ENCODE measurements at regions not wholly inside any gene's neighbourhood (a gene's known extent, or its start where the extent isn't known, plus 50 kb on each side); places are given as distances from the start of the nearest gene placed in this dataset.

DNA sequence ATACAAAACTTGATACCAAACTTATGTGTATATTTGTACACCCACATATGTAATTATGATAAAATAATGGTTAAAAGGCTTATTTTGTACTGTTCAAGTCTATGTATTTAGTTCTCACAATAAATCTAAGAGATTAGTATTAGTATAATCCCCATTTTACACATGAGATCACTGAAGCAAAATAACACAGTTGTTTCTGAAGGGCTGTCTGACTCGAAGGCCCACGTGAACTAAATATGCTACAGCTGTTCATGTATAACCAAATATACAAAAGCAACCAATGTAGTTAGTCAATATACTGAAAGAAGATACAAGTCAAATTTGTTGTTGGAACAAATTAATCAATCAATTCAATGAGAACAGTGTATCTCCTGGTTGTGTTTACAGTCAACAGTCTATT, 959.2 kb downstream of the EPHA7 start:
- Histone ChIP-seq H3K4me3 (ENCODE audit: control insufficient read depth in 1 of 7, extremely low read depth in 1 of 7, insufficient read depth in 4 of 7, low read depth in 2 of 7, low read length in 6 of 7) (no peak overlapping the region), H3K27ac (ENCODE audit: insufficient read depth in 1 of 2, low read depth in 1 of 2, low read length in 2 of 2, poor library complexity in 1 of 2, severe bottlenecking in 2 of 2) (no peak overlapping the region), H3K4me1 (ENCODE audit: control extremely low read depth in 1 of 4, control insufficient read depth in 4 of 4, insufficient read depth in 4 of 4, low read length in 3 of 4) (no peaks in the 10 kb centered on the region), H3K36me3 (ENCODE audit: control insufficient read depth in 4 of 4, insufficient read depth in 4 of 4, low read length in 3 of 4) (no peaks in the 10 kb centered on the region), H3K27me3 (replicated peaks in 2 of 5; ENCODE audit: control insufficient read depth in 4 of 5, insufficient read depth in 5 of 5, low read length in 4 of 5) (no peaks in the 10 kb centered on the region), H3K9me3 (ENCODE audit: control extremely low read depth in 1 of 5, control insufficient read depth in 4 of 5, insufficient read depth in 2 of 5, low read depth in 1 of 5, low read length in 4 of 5) (no peaks in the 10 kb centered on the region)
- POLR2A ChIA-PET: no interaction called here
- DNase-seq: no peak
- WGBS (ENCODE audit: insufficient coverage): no CpG with 5 or more reads among the region's 2 CpGs
- CTCF ChIA-PET: no interaction called here

GRCh38 chr6:92459606-92460005, 959.8 kb downstream of the EPHA7 start:
- H3K27ac ChIP-seq (ENCODE audit: insufficient read depth in 1 of 2, low read depth in 1 of 2, low read length in 2 of 2, poor library complexity in 1 of 2, severe bottlenecking in 2 of 2): no peak overlapping the region
- WGBS (ENCODE audit: insufficient coverage): no CpG with 5 or more reads among the region's 1 CpG
- H3K27me3 ChIP-seq (replicated peaks in 2 of 5; ENCODE audit: control insufficient read depth in 4 of 5, insufficient read depth in 5 of 5, low read length in 4 of 5): no peaks in the 10 kb centered on the region
- no peak overlapping the region for H3K4me3 ChIP-seq (ENCODE audit: control insufficient read depth in 1 of 7, extremely low read depth in 1 of 7, insufficient read depth in 4 of 7, low read depth in 2 of 7, low read length in 6 of 7)
- ChIA-PET CTCF (no interaction called here), POLR2A (no interaction called here)
- no peak for DNase-seq
- H3K4me1 ChIP-seq (ENCODE audit: control extremely low read depth in 1 of 4, control insufficient read depth in 4 of 4, insufficient read depth in 4 of 4, low read length in 3 of 4): no peaks in the 10 kb centered on the region
- H3K9me3 ChIP-seq (ENCODE audit: control extremely low read depth in 1 of 5, control insufficient read depth in 4 of 5, insufficient read depth in 2 of 5, low read depth in 1 of 5, low read length in 4 of 5): no peaks in the 10 kb centered on the region
- no peaks in the 10 kb centered on the region for H3K36me3 ChIP-seq (ENCODE audit: control insufficient read depth in 4 of 4, insufficient read depth in 4 of 4, low read length in 3 of 4)

GRCh38 chr6:92446052-92446451, 973.3 kb downstream of the EPHA7 start:
- Histone ChIP-seq H3K27me3 (replicated peaks in 2 of 5; ENCODE audit: control insufficient read depth in 4 of 5, insufficient read depth in 5 of 5, low read length in 4 of 5) (no peaks in the 10 kb centered on the region), H3K4me1 (ENCODE audit: control extremely low read depth in 1 of 4, control insufficient read depth in 4 of 4, insufficient read depth in 4 of 4, low read length in 3 of 4) (no peaks in the 10 kb centered on the region), H3K4me3 (ENCODE audit: control insufficient read depth in 1 of 7, extremely low read depth in 1 of 7, insufficient read depth in 4 of 7, low read depth in 2 of 7, low read length in 6 of 7) (no peak overlapping the region), H3K36me3 (ENCODE audit: control insufficient read depth in 4 of 4, insufficient read depth in 4 of 4, low read length in 3 of 4) (no peaks in the 10 kb centered on the region), H3K9me3 (ENCODE audit: control extremely low read depth in 1 of 5, control insufficient read depth in 4 of 5, insufficient read depth in 2 of 5, low read depth in 1 of 5, low read length in 4 of 5) (no peaks in the 10 kb centered on the region), H3K27ac (ENCODE audit: insufficient read depth in 1 of 2, low read depth in 1 of 2, low read length in 2 of 2, poor library complexity in 1 of 2, severe bottlenecking in 2 of 2) (no peak overlapping the region)
- no CpG with 5 or more reads among the region's 3 CpGs for WGBS (ENCODE audit: insufficient coverage)
- ChIA-PET CTCF (no interaction called here), POLR2A (no interaction called here)
- DNase-seq: no peak

DNA sequence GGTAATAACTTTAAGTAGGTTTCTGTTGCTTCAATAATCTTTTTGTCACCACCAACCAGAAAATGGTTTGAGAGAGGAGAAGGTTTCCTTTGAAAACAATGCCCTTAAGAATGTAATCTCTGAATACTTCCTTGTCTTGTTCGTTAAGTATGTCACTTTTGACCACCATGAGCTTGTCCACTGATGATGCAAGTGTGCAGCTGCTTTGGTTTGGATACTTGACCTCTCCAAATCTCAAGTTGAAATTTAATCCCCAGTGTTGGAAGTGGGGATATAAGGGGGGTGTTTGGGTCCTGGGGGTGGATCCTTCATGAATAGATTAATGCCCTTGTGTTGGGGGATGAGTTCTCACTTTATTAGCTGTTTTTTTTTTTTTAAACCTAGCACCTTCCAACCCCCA, 985.4 kb downstream of the EPHA7 start:
- Histone ChIP-seq H3K27ac (ENCODE audit: insufficient read depth in 1 of 2, low read depth in 1 of 2, low read length in 2 of 2, poor library complexity in 1 of 2, severe bottlenecking in 2 of 2) (no peak overlapping the region), H3K4me1 (ENCODE audit: control extremely low read depth in 1 of 4, control insufficient read depth in 4 of 4, insufficient read depth in 4 of 4, low read length in 3 of 4) (no peaks in the 10 kb centered on the region), H3K36me3 (ENCODE audit: control insufficient read depth in 4 of 4, insufficient read depth in 4 of 4, low read length in 3 of 4) (no peaks in the 10 kb centered on the region), H3K9me3 (ENCODE audit: control extremely low read depth in 1 of 5, control insufficient read depth in 4 of 5, insufficient read depth in 2 of 5, low read depth in 1 of 5, low read length in 4 of 5) (no peaks in the 10 kb centered on the region), H3K27me3 (replicated peaks in 2 of 5; ENCODE audit: control insufficient read depth in 4 of 5, insufficient read depth in 5 of 5, low read length in 4 of 5) (no peaks in the 10 kb centered on the region), H3K4me3 (ENCODE audit: control insufficient read depth in 1 of 7, extremely low read depth in 1 of 7, insufficient read depth in 4 of 7, low read depth in 2 of 7, low read length in 6 of 7) (no peak overlapping the region)
- ChIA-PET POLR2A (no interaction called here), CTCF (no interaction called here)
- DNase-seq: no peak
- 100% methylated on average over 1 of the region's 1 CpG for WGBS (ENCODE audit: insufficient coverage)

DNA sequence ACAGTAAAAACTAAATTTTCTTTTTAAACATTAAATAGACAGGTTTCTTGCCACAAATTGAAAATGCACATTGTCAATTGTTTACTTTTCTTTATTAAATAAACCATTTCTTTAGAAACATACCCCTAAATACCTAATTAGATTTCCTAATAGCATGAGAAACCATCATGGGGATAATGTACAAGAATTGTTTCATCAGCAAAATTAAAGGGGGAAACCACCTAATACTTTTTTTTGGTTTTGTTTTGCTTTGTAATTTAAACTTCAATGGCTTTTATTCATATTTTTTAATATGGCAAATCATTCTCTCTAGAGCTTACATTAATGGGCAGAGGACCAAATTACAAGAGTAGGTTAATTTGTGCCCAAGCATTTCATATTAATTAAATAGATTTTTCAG, 987.9 kb downstream of the EPHA7 start:
- DNase-seq: no peak
- Histone ChIP-seq H3K9me3 (ENCODE audit: control extremely low read depth in 1 of 5, control insufficient read depth in 4 of 5, insufficient read depth in 2 of 5, low read depth in 1 of 5, low read length in 4 of 5) (no peaks in the 10 kb centered on the region), H3K36me3 (ENCODE audit: control insufficient read depth in 4 of 4, insufficient read depth in 4 of 4, low read length in 3 of 4) (no peaks in the 10 kb centered on the region), H3K27ac (ENCODE audit: insufficient read depth in 1 of 2, low read depth in 1 of 2, low read length in 2 of 2, poor library complexity in 1 of 2, severe bottlenecking in 2 of 2) (no peak overlapping the region), H3K27me3 (replicated peaks in 2 of 5; ENCODE audit: control insufficient read depth in 4 of 5, insufficient read depth in 5 of 5, low read length in 4 of 5) (no peaks in the 10 kb centered on the region), H3K4me3 (ENCODE audit: control insufficient read depth in 1 of 7, extremely low read depth in 1 of 7, insufficient read depth in 4 of 7, low read depth in 2 of 7, low read length in 6 of 7) (no peak overlapping the region), H3K4me1 (ENCODE audit: control extremely low read depth in 1 of 4, control insufficient read depth in 4 of 4, insufficient read depth in 4 of 4, low read length in 3 of 4) (no peaks in the 10 kb centered on the region)
- POLR2A ChIA-PET: no interaction called here
- CTCF ChIA-PET: no interaction called here

DNA sequence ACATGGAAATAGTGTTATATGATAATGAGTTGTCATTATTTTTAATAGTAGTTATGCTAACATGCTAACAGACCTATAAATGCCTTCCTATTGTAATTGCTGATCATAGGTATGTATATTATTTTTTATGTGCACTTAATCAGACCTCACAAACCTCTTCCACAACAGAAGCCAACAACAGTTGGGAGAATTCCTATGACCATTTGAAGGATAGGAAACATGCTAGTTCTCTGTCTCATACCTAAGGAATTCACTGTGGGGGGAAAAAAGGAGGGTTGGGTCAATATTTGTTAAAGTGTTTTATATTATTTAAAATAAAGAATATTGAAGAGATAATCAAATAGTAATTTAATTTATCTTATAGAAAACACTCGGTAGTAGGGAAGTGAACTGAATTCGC, 990.9 kb downstream of the EPHA7 start:
- no peak overlapping the region for H3K4me3 ChIP-seq (ENCODE audit: control insufficient read depth in 1 of 7, extremely low read depth in 1 of 7, insufficient read depth in 4 of 7, low read depth in 2 of 7, low read length in 6 of 7)
- ChIA-PET CTCF (no interaction called here), POLR2A (no interaction called here)
- H3K36me3 ChIP-seq (ENCODE audit: control insufficient read depth in 4 of 4, insufficient read depth in 4 of 4, low read length in 3 of 4): no peaks in the 10 kb centered on the region
- no peaks in the 10 kb centered on the region for H3K27me3 ChIP-seq (replicated peaks in 2 of 5; ENCODE audit: control insufficient read depth in 4 of 5, insufficient read depth in 5 of 5, low read length in 4 of 5)
- no peak for DNase-seq
- H3K27ac ChIP-seq (ENCODE audit: insufficient read depth in 1 of 2, low read depth in 1 of 2, low read length in 2 of 2, poor library complexity in 1 of 2, severe bottlenecking in 2 of 2): no peak overlapping the region
- H3K4me1 ChIP-seq (ENCODE audit: control extremely low read depth in 1 of 4, control insufficient read depth in 4 of 4, insufficient read depth in 4 of 4, low read length in 3 of 4): no peaks in the 10 kb centered on the region
- WGBS (ENCODE audit: insufficient coverage): no CpG with 5 or more reads among the region's 2 CpGs
- no peaks in the 10 kb centered on the region for H3K9me3 ChIP-seq (ENCODE audit: control extremely low read depth in 1 of 5, control insufficient read depth in 4 of 5, insufficient read depth in 2 of 5, low read depth in 1 of 5, low read length in 4 of 5)

GRCh38 chr6:92427453-92427852, 991.9 kb downstream of the EPHA7 start:
- WGBS (ENCODE audit: insufficient coverage): 88% methylated on average over 1 of the region's 2 CpGs
- Histone ChIP-seq H3K9me3 (ENCODE audit: control extremely low read depth in 1 of 5, control insufficient read depth in 4 of 5, insufficient read depth in 2 of 5, low read depth in 1 of 5, low read length in 4 of 5) (no peaks in the 10 kb centered on the region), H3K4me1 (ENCODE audit: control extremely low read depth in 1 of 4, control insufficient read depth in 4 of 4, insufficient read depth in 4 of 4, low read length in 3 of 4) (no peaks in the 10 kb centered on the region), H3K4me3 (ENCODE audit: control insufficient read depth in 1 of 7, extremely low read depth in 1 of 7, insufficient read depth in 4 of 7, low read depth in 2 of 7, low read length in 6 of 7) (no peak overlapping the region), H3K27me3 (replicated peaks in 2 of 5; ENCODE audit: control insufficient read depth in 4 of 5, insufficient read depth in 5 of 5, low read length in 4 of 5) (no peaks in the 10 kb centered on the region), H3K27ac (ENCODE audit: insufficient read depth in 1 of 2, low read depth in 1 of 2, low read length in 2 of 2, poor library complexity in 1 of 2, severe bottlenecking in 2 of 2) (no peak overlapping the region), H3K36me3 (ENCODE audit: control insufficient read depth in 4 of 4, insufficient read depth in 4 of 4, low read length in 3 of 4) (no peaks in the 10 kb centered on the region)
- ChIA-PET CTCF (no interaction called here), POLR2A (no interaction called here)
- no peak for DNase-seq

DNA sequence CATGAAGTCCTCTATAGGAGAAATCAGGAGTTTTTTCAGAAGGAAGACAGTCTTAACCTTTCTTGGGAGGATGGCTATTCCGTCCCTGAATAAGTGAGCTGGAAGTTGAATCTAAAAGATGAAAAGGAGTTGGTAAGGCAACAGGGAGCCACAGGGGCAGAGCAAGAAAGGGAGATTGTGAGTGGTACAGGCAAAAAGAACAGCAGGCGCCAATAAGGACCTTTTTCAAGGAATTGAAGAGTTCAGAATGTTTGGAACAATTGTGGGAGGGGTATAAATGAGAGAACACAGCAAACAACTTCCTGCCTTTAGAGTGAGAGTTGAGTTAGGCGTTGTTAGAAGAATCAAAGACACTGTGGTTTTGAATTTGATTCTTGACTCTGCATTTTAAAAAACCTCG, 1003.7 kb downstream of the EPHA7 start:
- 36% methylated on average over 2 of the region's 4 CpGs for WGBS (ENCODE audit: insufficient coverage)
- no peaks in the 10 kb centered on the region for H3K36me3 ChIP-seq (ENCODE audit: control insufficient read depth in 4 of 4, insufficient read depth in 4 of 4, low read length in 3 of 4)
- no peak for DNase-seq
- no peaks in the 10 kb centered on the region for H3K27me3 ChIP-seq (replicated peaks in 2 of 5; ENCODE audit: control insufficient read depth in 4 of 5, insufficient read depth in 5 of 5, low read length in 4 of 5)
- ChIA-PET CTCF (no interaction called here), POLR2A (no interaction called here)
- H3K4me1 ChIP-seq (ENCODE audit: control extremely low read depth in 1 of 4, control insufficient read depth in 4 of 4, insufficient read depth in 4 of 4, low read length in 3 of 4): no peaks in the 10 kb centered on the region
- H3K4me3 ChIP-seq (ENCODE audit: control insufficient read depth in 1 of 7, extremely low read depth in 1 of 7, insufficient read depth in 4 of 7, low read depth in 2 of 7, low read length in 6 of 7): no peak overlapping the region
- H3K27ac ChIP-seq (ENCODE audit: insufficient read depth in 1 of 2, low read depth in 1 of 2, low read length in 2 of 2, poor library complexity in 1 of 2, severe bottlenecking in 2 of 2): no peak overlapping the region
- H3K9me3 ChIP-seq (ENCODE audit: control extremely low read depth in 1 of 5, control insufficient read depth in 4 of 5, insufficient read depth in 2 of 5, low read depth in 1 of 5, low read length in 4 of 5): no peaks in the 10 kb centered on the region

Data from common myeloid progenitor, CD34-positive (primary cell).